Bronchial epithelial cell (primary cell): ENCODE measurements at regions not wholly inside any gene's neighbourhood (a gene's known extent, or its start where the extent isn't known, plus 50 kb on each side); places are given as distances from the start of the nearest gene placed in this dataset.

Source experiments
- DNase-seq: peaks from one replicate; pipeline ENCODE4 v3.0.0-alpha.2; 2010; ENCODE audit warnings: low read depth
- FAIRE-seq: peaks from 2 replicates; lab custom pipeline; 2011; peaks lifted over from hg19 to GRCh38; lab: Jason Lieb, UNC
- H3K27me3 ChIP-seq: 2 replicates; pipeline ENCODE4 v1.5.1; 2011; ENCODE audit warnings: low read length; ENCODE audit not compliant: control insufficient read depth, insufficient read depth
- H3K36me3 ChIP-seq: 2 replicates; pipeline ENCODE4 v1.5.1; 2011; ENCODE audit warnings: low read length; ENCODE audit not compliant: control insufficient read depth, insufficient read depth
- H3K4me3 ChIP-seq: 2 replicates; pipeline ENCODE4 v1.5.1; 2011; ENCODE audit warnings: mild to moderate bottlenecking, low read depth, low read length, control low read depth
- CTCF ChIP-seq: IDR thresholded peaks from 2 replicates; pipeline ENCODE4 v1.5.1; 2011; ENCODE audit warnings: mild to moderate bottlenecking, moderate library complexity, low read length, control low read depth, inconsistent platforms; ENCODE audit not compliant: insufficient read depth, severe bottlenecking

GRCh38 chr18:69196336-69196735, 204.4 kb upstream of the DOK6 start:
- no peak for TF ChIP-seq CTCF
- H3K36me3 ChIP-seq, result no peaks in the 10 kb centered on the region

GRCh38 chr18:69205925-69206324, 194.8 kb upstream of the DOK6 start:
- FAIRE-seq (no peak), DNase-seq (no peak)
- H3K4me3 ChIP-seq, result no peak overlapping the region
- H3K36me3 ChIP-seq, result no peaks in the 10 kb centered on the region
- TF ChIP-seq CTCF, result no peak
- no peaks in the 10 kb centered on the region for H3K27me3 ChIP-seq

More at GRCh38 chr18:69196336-69196735, 204.4 kb upstream of the DOK6 start:
- DNase-seq (no peak), FAIRE-seq (no peak)
- Histone ChIP-seq H3K4me3 (no peak overlapping the region), H3K27me3 (no peaks in the 10 kb centered on the region)

- no peak for DNase-seq
- Histone ChIP-seq H3K4me3 (no peak overlapping the region), H3K36me3 (no peaks in the 10 kb centered on the region), H3K27me3 (no peaks in the 10 kb centered on the region)
- TF ChIP-seq CTCF, result no peak
- no peak for FAIRE-seq
These were observed 192.1 kb upstream of the DOK6 start for GRCh38 chr18:69208545-69208944.

GRCh38 chr18:69209761-69210160, 190.9 kb upstream of the DOK6 start:
- H3K27me3 ChIP-seq, result no peaks in the 10 kb centered on the region
- no peaks in the 10 kb centered on the region for H3K36me3 ChIP-seq
- no peak for TF ChIP-seq CTCF
- no peak for FAIRE-seq
- no peak for DNase-seq
- H3K4me3 ChIP-seq, result no peak overlapping the region

- H3K4me3 ChIP-seq, result no peak overlapping the region
- H3K27me3 ChIP-seq, result no peaks in the 10 kb centered on the region
- FAIRE-seq, result no peak
- DNase-seq, result no peak
- TF ChIP-seq CTCF, result no peak
- H3K36me3 ChIP-seq, result no peaks in the 10 kb centered on the region
These were observed 186.8 kb upstream of the DOK6 start for GRCh38 chr18:69213842-69214241.

GRCh38 chr18:69215161-69215560, 185.5 kb upstream of the DOK6 start:
- no peak for FAIRE-seq
- no peak for TF ChIP-seq CTCF
- no peaks in the 10 kb centered on the region for H3K36me3 ChIP-seq
- DNase-seq, result no peak
- H3K4me3 ChIP-seq, result no peak overlapping the region
- H3K27me3 ChIP-seq, result no peaks in the 10 kb centered on the region
